ENCODE measurements at regions not wholly inside any gene's neighbourhood (a gene's known extent, or its start where the extent isn't known, plus 50 kb on each side); places are given as distances from the start of the nearest gene placed in this dataset.

DNA sequence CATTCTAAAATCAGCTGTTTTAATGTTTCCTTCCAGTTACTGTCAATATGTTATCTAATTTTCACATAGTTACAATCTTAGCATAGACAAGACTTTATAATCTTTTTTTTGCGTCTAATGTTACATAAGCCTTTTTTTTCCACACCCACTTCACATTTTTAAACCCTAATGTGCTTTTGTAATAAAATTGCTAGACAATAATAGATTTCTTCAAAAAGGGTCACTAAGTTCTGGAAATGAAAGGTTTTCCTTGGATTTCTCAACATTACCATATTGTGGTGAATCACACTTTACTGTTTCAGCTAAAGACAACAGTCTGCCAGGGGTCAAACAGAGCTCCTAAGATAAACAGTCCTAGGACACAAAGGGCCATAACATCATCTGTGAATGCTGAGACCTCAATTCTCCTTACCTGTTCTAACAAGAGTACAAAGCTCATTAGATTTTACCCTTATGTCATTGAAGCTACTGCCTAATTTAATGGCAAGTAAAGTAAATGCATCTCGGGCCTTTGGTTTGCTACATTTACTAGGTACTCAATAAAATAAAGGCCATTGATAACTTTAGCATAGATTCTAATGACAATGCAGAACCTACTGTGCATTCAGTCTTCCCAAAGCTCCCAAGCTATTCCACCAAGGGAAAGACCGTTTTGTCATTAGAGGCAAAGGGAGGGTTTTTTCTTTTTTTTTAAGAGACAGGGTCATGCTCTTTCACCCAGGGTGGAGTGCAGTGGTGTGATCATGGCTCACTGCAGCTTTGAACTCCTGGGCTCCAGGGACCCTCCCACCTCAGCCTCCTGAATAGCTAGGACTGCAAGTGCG, 111.2 kb upstream of the SLC38A2 start:
- Histone ChIP-seq H3K27me3 (replicated peaks; ENCODE audit: insufficient read depth) (no peaks in the 10 kb centered on the region), H3K27ac (no peak overlapping the region), H3K9me3 (no peaks in the 10 kb centered on the region), H3K4me3 (no peak overlapping the region), H3K36me3 (no peaks in the 10 kb centered on the region), H3K4me1 (replicated peaks) (no peaks in the 10 kb centered on the region)
- intact Hi-C loops (cut with DNase I), result no loop called here
- no peak for DNase-seq (ENCODE audit: low spot score)
- TF ChIP-seq POLR2AphosphoS5 (IDR thresholded peaks at IDR 0.05) (no peak), POLR2A (IDR thresholded peaks at IDR 0.05) (no peak)
- TF ChIP-seq, protein P1, sequence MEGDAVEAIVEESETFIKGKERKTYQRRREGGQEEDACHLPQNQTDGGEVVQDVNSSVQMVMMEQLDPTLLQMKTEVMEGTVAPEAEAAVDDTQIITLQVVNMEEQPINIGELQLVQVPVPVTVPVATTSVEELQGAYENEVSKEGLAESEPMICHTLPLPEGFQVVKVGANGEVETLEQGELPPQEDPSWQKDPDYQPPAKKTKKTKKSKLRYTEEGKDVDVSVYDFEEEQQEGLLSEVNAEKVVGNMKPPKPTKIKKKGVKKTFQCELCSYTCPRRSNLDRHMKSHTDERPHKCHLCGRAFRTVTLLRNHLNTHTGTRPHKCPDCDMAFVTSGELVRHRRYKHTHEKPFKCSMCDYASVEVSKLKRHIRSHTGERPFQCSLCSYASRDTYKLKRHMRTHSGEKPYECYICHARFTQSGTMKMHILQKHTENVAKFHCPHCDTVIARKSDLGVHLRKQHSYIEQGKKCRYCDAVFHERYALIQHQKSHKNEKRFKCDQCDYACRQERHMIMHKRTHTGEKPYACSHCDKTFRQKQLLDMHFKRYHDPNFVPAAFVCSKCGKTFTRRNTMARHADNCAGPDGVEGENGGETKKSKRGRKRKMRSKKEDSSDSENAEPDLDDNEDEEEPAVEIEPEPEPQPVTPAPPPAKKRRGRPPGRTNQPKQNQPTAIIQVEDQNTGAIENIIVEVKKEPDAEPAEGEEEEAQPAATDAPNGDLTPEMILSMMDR (IDR thresholded peaks at IDR 0.05), result no peak
- 79% methylated on average over 4 of the region's 4 CpGs for WGBS

DNA sequence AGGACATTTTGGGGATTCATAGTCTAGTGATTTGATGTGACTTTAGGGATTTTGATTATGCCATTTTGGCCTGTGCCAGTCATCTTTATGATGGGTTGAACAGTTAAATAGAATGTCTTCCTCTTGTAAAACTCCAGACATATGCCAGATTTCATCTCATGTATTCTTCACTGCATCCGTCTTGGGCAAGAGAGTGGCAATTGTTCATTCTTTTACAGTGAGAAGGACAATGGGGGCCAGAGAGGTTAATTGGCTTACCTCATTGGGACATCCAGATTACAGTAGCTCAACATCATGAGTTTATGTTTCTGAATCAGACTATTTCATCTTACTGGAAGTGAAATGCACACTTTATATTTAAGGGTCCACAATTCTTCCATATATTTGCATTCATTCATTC, 108.2 kb upstream of the SLC38A2 start:
- no peaks in the 10 kb centered on the region for H3K36me3 ChIP-seq
- H3K27me3 ChIP-seq (replicated peaks; ENCODE audit: insufficient read depth), result no peaks in the 10 kb centered on the region
- H3K9me3 ChIP-seq, result no peaks in the 10 kb centered on the region
- TF ChIP-seq, protein P1 (IDR thresholded peaks at IDR 0.05), result no peak
- TF ChIP-seq POLR2A (IDR thresholded peaks at IDR 0.05), result no peak
- no peak for TF ChIP-seq POLR2AphosphoS5 (IDR thresholded peaks at IDR 0.05)
- H3K4me3 ChIP-seq, result no peak overlapping the region
- no peak for DNase-seq (ENCODE audit: low spot score)
- intact Hi-C loops (cut with DNase I), result no loop called here
- no peak overlapping the region for H3K27ac ChIP-seq
- 83% methylated on average over 1 of the region's 1 CpG for WGBS
- H3K4me1 ChIP-seq (replicated peaks), result no peaks in the 10 kb centered on the region

DNA sequence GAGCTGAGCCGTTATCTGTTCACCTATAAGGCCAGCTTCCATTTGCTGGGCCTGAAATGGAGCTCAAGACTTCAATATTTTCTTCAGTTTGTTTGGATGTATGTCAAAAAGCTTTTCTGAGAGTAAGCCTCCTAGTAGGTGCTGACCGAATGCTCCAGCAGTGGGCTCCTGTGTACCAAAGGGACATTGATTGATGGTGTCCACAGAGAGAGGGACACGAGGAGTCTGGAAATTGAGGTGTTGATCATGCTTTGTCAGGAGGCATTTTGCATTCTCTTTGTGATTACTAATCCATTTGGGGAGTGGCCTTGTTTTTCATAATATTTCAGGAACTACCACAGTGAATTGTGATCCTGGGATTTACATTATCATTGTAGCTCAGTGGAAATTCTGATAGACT, 107.7 kb upstream of the SLC38A2 start:
- no peaks in the 10 kb centered on the region for H3K36me3 ChIP-seq
- TF ChIP-seq, protein P1 (IDR thresholded peaks at IDR 0.05), result no peak
- TF ChIP-seq POLR2A (IDR thresholded peaks at IDR 0.05), result no peak
- TF ChIP-seq POLR2AphosphoS5 (IDR thresholded peaks at IDR 0.05), result no peak
- H3K4me1 ChIP-seq (replicated peaks), result no peaks in the 10 kb centered on the region
- WGBS, result 95% methylated on average over 3 of the region's 3 CpGs
- no peaks in the 10 kb centered on the region for H3K9me3 ChIP-seq
- intact Hi-C loops (cut with DNase I), result no loop called here
- no peaks in the 10 kb centered on the region for H3K27me3 ChIP-seq (replicated peaks; ENCODE audit: insufficient read depth)
- no peak for DNase-seq (ENCODE audit: low spot score)
- no peak overlapping the region for H3K4me3 ChIP-seq
- H3K27ac ChIP-seq, result no peak overlapping the region

DNA sequence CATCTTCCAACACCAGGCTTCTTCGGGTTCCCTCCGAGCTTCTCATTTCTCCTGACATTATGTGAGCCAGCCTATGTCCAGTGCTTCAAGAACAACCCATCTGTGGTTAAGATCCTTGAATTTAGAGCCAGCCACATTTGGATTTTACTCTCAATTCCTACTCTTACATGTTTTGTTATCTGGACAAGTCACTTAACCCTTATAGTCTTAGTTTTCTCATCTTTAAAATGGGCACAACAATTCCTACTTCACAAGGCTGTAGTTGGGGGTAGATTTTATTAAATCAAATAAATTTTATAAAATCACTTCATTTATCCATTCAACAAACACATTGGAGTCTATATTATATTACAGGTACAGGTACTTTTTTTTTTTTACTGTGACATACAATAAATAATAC, 105.5 kb upstream of the SLC38A2 start:
- WGBS, result 98% methylated on average over 2 of the region's 2 CpGs
- no peak for DNase-seq (ENCODE audit: low spot score)
- no peak overlapping the region for H3K27ac ChIP-seq
- H3K27me3 ChIP-seq (replicated peaks; ENCODE audit: insufficient read depth), result no peaks in the 10 kb centered on the region
- no peak overlapping the region for H3K4me3 ChIP-seq
- TF ChIP-seq POLR2A (IDR thresholded peaks at IDR 0.05) (no peak), POLR2AphosphoS5 (IDR thresholded peaks at IDR 0.05) (no peak)
- TF ChIP-seq, protein P1 (IDR thresholded peaks at IDR 0.05), result no peak
- no peaks in the 10 kb centered on the region for H3K36me3 ChIP-seq
- H3K9me3 ChIP-seq, result no peaks in the 10 kb centered on the region
- no peaks in the 10 kb centered on the region for H3K4me1 ChIP-seq (replicated peaks)
- intact Hi-C loops (cut with DNase I), result no loop called here

DNA sequence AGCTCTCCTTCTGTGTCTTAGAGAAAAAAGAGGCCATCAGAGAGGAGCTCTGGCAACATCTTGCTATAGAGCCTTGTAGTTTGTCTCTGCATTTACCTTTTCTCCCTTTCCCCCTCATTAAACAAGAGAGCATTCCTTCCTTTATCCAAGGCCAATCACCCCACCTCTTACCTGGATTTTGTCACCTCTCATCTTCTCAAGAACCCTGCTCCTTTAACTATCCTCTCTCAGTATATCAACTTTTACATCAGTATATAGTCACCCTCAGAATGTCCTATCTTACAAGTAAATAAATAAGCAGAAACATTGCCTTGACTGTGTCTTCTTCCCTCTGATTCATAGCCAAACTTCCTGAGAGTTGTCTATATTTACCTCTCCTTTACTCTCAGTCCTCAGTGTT, 105.0 kb upstream of the SLC38A2 start:
- TF ChIP-seq POLR2A (IDR thresholded peaks at IDR 0.05), result no peak
- no peak for TF ChIP-seq POLR2AphosphoS5 (IDR thresholded peaks at IDR 0.05)
- TF ChIP-seq, protein P1 (IDR thresholded peaks at IDR 0.05), result no peak
- no peaks in the 10 kb centered on the region for H3K27me3 ChIP-seq (replicated peaks; ENCODE audit: insufficient read depth)
- DNase-seq (ENCODE audit: low spot score), result no peak
- H3K27ac ChIP-seq, result no peak overlapping the region
- no peaks in the 10 kb centered on the region for H3K9me3 ChIP-seq
- no peaks in the 10 kb centered on the region for H3K4me1 ChIP-seq (replicated peaks)
- no peaks in the 10 kb centered on the region for H3K36me3 ChIP-seq
- no peak overlapping the region for H3K4me3 ChIP-seq
- intact Hi-C loops (cut with DNase I), result no loop called here
